ENCODE measurements at regions not wholly inside any gene's neighbourhood (a gene's known extent, or its start where the extent isn't known, plus 50 kb on each side); places are given as distances from the start of the nearest gene placed in this dataset.

- BruUV-seq (replicated peaks): no TSS peak
- POLR2A ChIA-PET: no interaction called here
- H3K27ac Mint-ChIP-seq (ENCODE audit: low read depth, unreplicated experiment): no peak overlapping the region
Measured at GRCh38 chr10:124346831-124347230, 71.9 kb downstream of the OAT start.

DNA sequence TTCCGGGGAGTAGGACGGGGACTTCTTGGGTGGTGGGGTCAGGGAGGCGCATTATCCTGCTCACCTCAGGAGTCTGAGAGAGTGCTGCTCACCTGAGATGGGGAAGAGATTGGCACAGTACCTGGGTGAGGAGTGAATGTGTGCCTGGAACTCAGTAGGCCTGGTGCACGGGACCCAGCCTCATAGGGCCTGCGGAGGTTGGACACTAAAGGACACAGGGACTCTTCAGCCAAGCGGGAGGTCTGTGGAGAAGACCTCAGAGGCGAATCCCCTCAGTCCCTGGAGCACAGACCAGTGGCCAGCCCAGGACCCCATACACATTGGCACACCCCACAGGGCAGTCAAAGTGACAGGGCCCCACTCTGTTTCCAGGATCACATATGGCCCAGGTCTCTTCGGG is 73.2 kb downstream of the OAT start:
- no peak for DNase-seq (ENCODE audit: unreplicated experiment)
- no TSS peak for BruUV-seq (replicated peaks)
- Mint-ChIP-seq H3K4me3 (ENCODE audit: unreplicated experiment) (no peak overlapping the region), H3K27ac (ENCODE audit: low read depth, unreplicated experiment) (no peak overlapping the region), H3K27me3 (ENCODE audit: insufficient read depth, unreplicated experiment) (no peaks in the 10 kb centered on the region), H3K4me1 (ENCODE audit: insufficient read depth, unreplicated experiment) (peaks cover 13% of the 10 kb centered on the region), H3K9me3 (ENCODE audit: unreplicated experiment) (no peaks in the 10 kb centered on the region), H3K36me3 (ENCODE audit: insufficient read depth, unreplicated experiment) (no peaks in the 10 kb centered on the region)
- intact Hi-C loops (cut with micrococcal nuclease): no loop called here
- ChIA-PET POLR2A (no interaction called here), CTCF (no interaction called here)
- TF ChIP-seq, protein P1, sequence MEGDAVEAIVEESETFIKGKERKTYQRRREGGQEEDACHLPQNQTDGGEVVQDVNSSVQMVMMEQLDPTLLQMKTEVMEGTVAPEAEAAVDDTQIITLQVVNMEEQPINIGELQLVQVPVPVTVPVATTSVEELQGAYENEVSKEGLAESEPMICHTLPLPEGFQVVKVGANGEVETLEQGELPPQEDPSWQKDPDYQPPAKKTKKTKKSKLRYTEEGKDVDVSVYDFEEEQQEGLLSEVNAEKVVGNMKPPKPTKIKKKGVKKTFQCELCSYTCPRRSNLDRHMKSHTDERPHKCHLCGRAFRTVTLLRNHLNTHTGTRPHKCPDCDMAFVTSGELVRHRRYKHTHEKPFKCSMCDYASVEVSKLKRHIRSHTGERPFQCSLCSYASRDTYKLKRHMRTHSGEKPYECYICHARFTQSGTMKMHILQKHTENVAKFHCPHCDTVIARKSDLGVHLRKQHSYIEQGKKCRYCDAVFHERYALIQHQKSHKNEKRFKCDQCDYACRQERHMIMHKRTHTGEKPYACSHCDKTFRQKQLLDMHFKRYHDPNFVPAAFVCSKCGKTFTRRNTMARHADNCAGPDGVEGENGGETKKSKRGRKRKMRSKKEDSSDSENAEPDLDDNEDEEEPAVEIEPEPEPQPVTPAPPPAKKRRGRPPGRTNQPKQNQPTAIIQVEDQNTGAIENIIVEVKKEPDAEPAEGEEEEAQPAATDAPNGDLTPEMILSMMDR (IDR thresholded peaks at IDR 0.05; ENCODE audit: unreplicated experiment): no peak

More at GRCh38 chr10:124346831-124347230, 71.9 kb downstream of the OAT start:
- Mint-ChIP-seq H3K4me1 (ENCODE audit: insufficient read depth, unreplicated experiment) (peaks cover 4% of the 10 kb centered on the region), H3K4me3 (ENCODE audit: unreplicated experiment) (no peak overlapping the region), H3K27me3 (ENCODE audit: insufficient read depth, unreplicated experiment) (no peaks in the 10 kb centered on the region), H3K36me3 (ENCODE audit: insufficient read depth, unreplicated experiment) (no peaks in the 10 kb centered on the region), H3K9me3 (ENCODE audit: unreplicated experiment) (no peaks in the 10 kb centered on the region)
- TF ChIP-seq, protein P1 (IDR thresholded peaks at IDR 0.05; ENCODE audit: unreplicated experiment): no peak
- no peak for DNase-seq (ENCODE audit: unreplicated experiment)
- intact Hi-C loops (cut with micrococcal nuclease): no loop called here
- CTCF ChIA-PET: no interaction called here

DNA sequence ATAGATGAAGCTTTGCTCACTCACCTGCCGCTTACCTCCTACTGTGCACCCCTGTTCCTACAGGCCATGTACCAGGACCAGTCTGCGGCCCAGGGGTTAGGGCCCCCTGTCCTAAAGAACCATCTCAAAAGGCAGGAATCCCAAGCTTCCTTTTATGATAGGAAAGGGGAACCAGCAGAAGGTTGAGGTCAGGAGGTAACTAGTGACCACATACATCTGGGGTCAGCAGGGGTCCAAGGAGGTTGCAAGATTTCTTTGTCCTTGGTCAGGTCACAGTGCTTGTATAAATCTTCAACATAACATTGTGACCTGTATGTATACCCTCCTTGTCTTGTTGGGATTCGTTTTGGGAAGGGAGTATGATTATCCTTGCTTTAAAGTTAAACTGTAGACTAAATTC is 73.8 kb downstream of the OAT start:
- intact Hi-C loops (cut with micrococcal nuclease): no loop called here
- TF ChIP-seq, protein P1 (IDR thresholded peaks at IDR 0.05; ENCODE audit: unreplicated experiment): no peak
- no peak overlapping the region for H3K27ac Mint-ChIP-seq (ENCODE audit: low read depth, unreplicated experiment)
- H3K4me1 Mint-ChIP-seq (ENCODE audit: insufficient read depth, unreplicated experiment): peaks cover 12% of the 10 kb centered on the region
- H3K27me3 Mint-ChIP-seq (ENCODE audit: insufficient read depth, unreplicated experiment): no peaks in the 10 kb centered on the region
- BruUV-seq (replicated peaks): no TSS peak
- CTCF ChIA-PET: interaction anchor here (0.6 kb wide), 1 partner anchor 170 kb away, joined by 3 read pairs; no protein-coding TSS in a partner anchor
- no peaks in the 10 kb centered on the region for H3K36me3 Mint-ChIP-seq (ENCODE audit: insufficient read depth, unreplicated experiment)
- H3K4me3 Mint-ChIP-seq (ENCODE audit: unreplicated experiment): no peak overlapping the region
- POLR2A ChIA-PET: no interaction called here
- no peaks in the 10 kb centered on the region for H3K9me3 Mint-ChIP-seq (ENCODE audit: unreplicated experiment)
- DNase-seq (ENCODE audit: unreplicated experiment): no peak

DNA sequence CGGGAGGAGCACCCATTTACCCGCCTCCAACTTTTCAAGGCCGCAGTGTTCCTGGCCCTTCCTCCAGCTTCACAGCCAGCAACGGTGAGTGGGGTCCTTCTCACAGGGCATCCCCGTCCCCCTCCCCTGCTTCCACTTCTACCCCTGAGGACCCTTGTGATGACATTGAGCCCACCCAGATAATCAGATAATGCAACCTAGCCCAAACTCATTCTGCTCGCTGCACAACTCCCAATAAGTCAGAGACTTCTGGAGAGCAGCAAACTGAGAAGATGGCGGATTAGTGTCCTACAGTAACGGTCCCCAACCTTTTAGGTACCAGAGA is 74.5 kb downstream of the OAT start:
- no peak for DNase-seq (ENCODE audit: unreplicated experiment)
- intact Hi-C loops (cut with micrococcal nuclease): no loop called here
- no TSS peak for BruUV-seq (replicated peaks)
- H3K36me3 Mint-ChIP-seq (ENCODE audit: insufficient read depth, unreplicated experiment): no peaks in the 10 kb centered on the region
- no peak overlapping the region for H3K4me3 Mint-ChIP-seq (ENCODE audit: unreplicated experiment)
- H3K9me3 Mint-ChIP-seq (ENCODE audit: unreplicated experiment): no peaks in the 10 kb centered on the region
- TF ChIP-seq, protein P1 (IDR thresholded peaks at IDR 0.05; ENCODE audit: unreplicated experiment): no peak
- ChIA-PET POLR2A (no interaction called here), CTCF (interaction anchor here (0.6 kb wide), 1 partner anchor 169 kb away, joined by 3 read pairs; no protein-coding TSS in a partner anchor)
- peaks cover 9% of the 10 kb centered on the region for H3K4me1 Mint-ChIP-seq (ENCODE audit: insufficient read depth, unreplicated experiment)
- no peak overlapping the region for H3K27ac Mint-ChIP-seq (ENCODE audit: low read depth, unreplicated experiment)
- H3K27me3 Mint-ChIP-seq (ENCODE audit: insufficient read depth, unreplicated experiment): no peaks in the 10 kb centered on the region

Data from MCF 10A (cell line).